ENCODE measurements at regions not wholly inside any gene's neighbourhood (a gene's known extent, or its start where the extent isn't known, plus 50 kb on each side); places are given as distances from the start of the nearest gene placed in this dataset.

- H3K4me1 Mint-ChIP-seq: no peaks in the 10 kb centered on the region
- Histone ChIP-seq H3K27me3 (replicated peaks in 1 of 4; ENCODE audit: control extremely low read depth in 1 of 4, control insufficient read depth in 3 of 4, insufficient read depth in 4 of 4, low read length in 3 of 4) (no peaks in the 10 kb centered on the region), H3K36me3 (replicated peaks in 1 of 2; ENCODE audit: control extremely low read depth in 1 of 2, control insufficient read depth in 1 of 2, extremely low read depth in 1 of 2, insufficient read depth in 2 of 2, low read length in 1 of 2) (no peaks in the 10 kb centered on the region), H3K4me2 (replicated peaks; ENCODE audit: low read depth, low read length, poor library complexity, severe bottlenecking) (no peak overlapping the region), H3K27ac (ENCODE audit: low read length in 2 of 2) (no peak overlapping the region), H3K9ac (ENCODE audit: low read length) (no peak overlapping the region), H3K9me3 (ENCODE audit: control extremely low read depth in 1 of 3, control insufficient read depth in 2 of 3, insufficient read depth in 1 of 3, low read length in 2 of 3) (peaks cover 0 to 6% (median 0%) of the 10 kb centered on the region in 3 donors), H2AFZ (ENCODE audit: insufficient read depth, low read depth, low read length, poor library complexity, severe bottlenecking) (no peak overlapping the region), H3K4me3 (ENCODE audit: control extremely low read depth in 1 of 5, extremely low read depth in 1 of 5, insufficient read depth in 1 of 5, low read depth in 2 of 5, low read length in 4 of 5) (no peak overlapping the region), H3K4me1 (ENCODE audit: control insufficient read depth in 2 of 2, insufficient read depth in 2 of 2, low read length in 2 of 2) (no peaks in the 10 kb centered on the region), H3K79me2 (ENCODE audit: control insufficient read depth, insufficient read depth, low read length) (no peaks in the 10 kb centered on the region), H4K20me1 (ENCODE audit: control insufficient read depth, insufficient read depth, low read length, poor library complexity, severe bottlenecking) (no peaks in the 10 kb centered on the region)
- no peaks in the 10 kb centered on the region for H3K9me3 Mint-ChIP-seq (ENCODE audit: insufficient read depth)
- no peak for ATAC-seq (ENCODE audit: low read depth)
- no peak overlapping the region for H3K27ac Mint-ChIP-seq
- ChIA-PET POLR2A (no interaction called here), CTCF (no interaction called here)
- no peak for TF ChIP-seq EZH2 (IDR thresholded peaks at IDR 0.05; ENCODE audit: borderline replicate concordance, insufficient read depth, low read depth, low read length, poor library complexity, severe bottlenecking)
- H3K27me3 Mint-ChIP-seq: no peaks in the 10 kb centered on the region
- DNase-seq: no peak
- no peak overlapping the region for H3K4me3 Mint-ChIP-seq
- intact Hi-C loops (cut with micrococcal nuclease): no loop called here
- no CpG with 5 or more reads among the region's 1 CpG for WGBS (ENCODE audit: insufficient coverage)
Measured at GRCh38 chr5:109254511-109254910, 155.3 kb downstream of the PJA2 start.

DNA sequence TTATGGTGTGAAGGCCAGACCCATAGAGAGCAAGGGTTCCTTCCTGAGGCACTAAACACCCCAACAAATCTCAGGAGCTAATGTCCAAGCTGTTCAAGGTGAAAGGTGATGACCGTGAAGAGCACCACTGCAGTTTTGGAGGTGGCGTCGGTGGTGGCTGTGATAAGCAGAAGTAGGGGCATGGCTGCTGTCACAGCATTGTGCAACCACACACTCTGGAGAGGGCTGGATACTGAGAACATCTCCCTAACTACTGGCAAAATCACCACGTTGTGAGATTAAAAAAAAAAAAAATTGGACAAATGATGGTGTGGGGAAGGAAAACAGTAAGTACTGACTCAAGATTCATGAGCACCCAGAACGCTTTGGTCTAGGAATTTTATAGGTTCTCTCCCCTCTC is 156.5 kb downstream of the PJA2 start:
- POLR2A ChIA-PET: no interaction called here
- no peaks in the 10 kb centered on the region for H3K27me3 Mint-ChIP-seq

More for the DNA sequence above, 156.5 kb downstream of the PJA2 start:
- DNase-seq: no peak
- no peaks in the 10 kb centered on the region for H4K20me1 ChIP-seq (ENCODE audit: control insufficient read depth, insufficient read depth, low read length, poor library complexity, severe bottlenecking)
- H3K4me3 Mint-ChIP-seq: no peak overlapping the region
- H3K79me2 ChIP-seq (ENCODE audit: control insufficient read depth, insufficient read depth, low read length): no peaks in the 10 kb centered on the region
- no peaks in the 10 kb centered on the region for H3K36me3 ChIP-seq (replicated peaks in 1 of 2; ENCODE audit: control extremely low read depth in 1 of 2, control insufficient read depth in 1 of 2, extremely low read depth in 1 of 2, insufficient read depth in 2 of 2, low read length in 1 of 2)
- no peak overlapping the region for H2AFZ ChIP-seq (ENCODE audit: insufficient read depth, low read depth, low read length, poor library complexity, severe bottlenecking)
- intact Hi-C loops (cut with micrococcal nuclease): no loop called here
- no peaks in the 10 kb centered on the region for H3K4me1 ChIP-seq (ENCODE audit: control insufficient read depth in 2 of 2, insufficient read depth in 2 of 2, low read length in 2 of 2)
- H3K4me3 ChIP-seq (ENCODE audit: control extremely low read depth in 1 of 5, extremely low read depth in 1 of 5, insufficient read depth in 1 of 5, low read depth in 2 of 5, low read length in 4 of 5): no peak overlapping the region
- no peak overlapping the region for H3K4me2 ChIP-seq (replicated peaks; ENCODE audit: low read depth, low read length, poor library complexity, severe bottlenecking)
- no peak overlapping the region for H3K27ac Mint-ChIP-seq
- TF ChIP-seq EZH2 (IDR thresholded peaks at IDR 0.05; ENCODE audit: borderline replicate concordance, insufficient read depth, low read depth, low read length, poor library complexity, severe bottlenecking): no peak
- TF ChIP-seq, protein P1, sequence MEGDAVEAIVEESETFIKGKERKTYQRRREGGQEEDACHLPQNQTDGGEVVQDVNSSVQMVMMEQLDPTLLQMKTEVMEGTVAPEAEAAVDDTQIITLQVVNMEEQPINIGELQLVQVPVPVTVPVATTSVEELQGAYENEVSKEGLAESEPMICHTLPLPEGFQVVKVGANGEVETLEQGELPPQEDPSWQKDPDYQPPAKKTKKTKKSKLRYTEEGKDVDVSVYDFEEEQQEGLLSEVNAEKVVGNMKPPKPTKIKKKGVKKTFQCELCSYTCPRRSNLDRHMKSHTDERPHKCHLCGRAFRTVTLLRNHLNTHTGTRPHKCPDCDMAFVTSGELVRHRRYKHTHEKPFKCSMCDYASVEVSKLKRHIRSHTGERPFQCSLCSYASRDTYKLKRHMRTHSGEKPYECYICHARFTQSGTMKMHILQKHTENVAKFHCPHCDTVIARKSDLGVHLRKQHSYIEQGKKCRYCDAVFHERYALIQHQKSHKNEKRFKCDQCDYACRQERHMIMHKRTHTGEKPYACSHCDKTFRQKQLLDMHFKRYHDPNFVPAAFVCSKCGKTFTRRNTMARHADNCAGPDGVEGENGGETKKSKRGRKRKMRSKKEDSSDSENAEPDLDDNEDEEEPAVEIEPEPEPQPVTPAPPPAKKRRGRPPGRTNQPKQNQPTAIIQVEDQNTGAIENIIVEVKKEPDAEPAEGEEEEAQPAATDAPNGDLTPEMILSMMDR (IDR thresholded peaks at IDR 0.05): no peak
- ATAC-seq (ENCODE audit: low read depth): no peak
- WGBS (ENCODE audit: insufficient coverage): no CpG with 5 or more reads among the region's 5 CpGs
- no peaks in the 10 kb centered on the region for H3K27me3 ChIP-seq (replicated peaks in 1 of 4; ENCODE audit: control extremely low read depth in 1 of 4, control insufficient read depth in 3 of 4, insufficient read depth in 4 of 4, low read length in 3 of 4)
- peaks cover 0 to 6% (median 0%) of the 10 kb centered on the region in 3 donors for H3K9me3 ChIP-seq (ENCODE audit: control extremely low read depth in 1 of 3, control insufficient read depth in 2 of 3, insufficient read depth in 1 of 3, low read length in 2 of 3)
- no peak overlapping the region for H3K27ac ChIP-seq (ENCODE audit: low read length in 2 of 2)
- H3K4me1 Mint-ChIP-seq: no peaks in the 10 kb centered on the region
- H3K9ac ChIP-seq (ENCODE audit: low read length): no peak overlapping the region
- CTCF ChIA-PET: no interaction called here
- no peaks in the 10 kb centered on the region for H3K9me3 Mint-ChIP-seq (ENCODE audit: insufficient read depth)

Measured in B cell (primary cell).